ENCODE measurements at regions not wholly inside any gene's neighbourhood (a gene's known extent, or its start where the extent isn't known, plus 50 kb on each side); places are given as distances from the start of the nearest gene placed in this dataset.

GRCh38 chr14:94897561-94897960, 127.6 kb upstream of the GSC start (continued):
- TF ChIP-seq E2F4 (CRISPR knock-in tag; IDR thresholded peaks at IDR 0.05; ENCODE audit: borderline replicate concordance, low read depth) (no peak), MYBL2 (CRISPR knock-in tag; IDR thresholded peaks at IDR 0.05) (no peak), CTCF (IDR thresholded peaks at IDR 0.05) (no peak), ZNF138 (CRISPR knock-in tag; conservative IDR thresholded peaks at IDR 0.05) (no peak), FOXK1 (CRISPR knock-in tag; IDR thresholded peaks at IDR 0.05) (no peak), SMAD3 (CRISPR knock-in tag; IDR thresholded peaks at IDR 0.05; ENCODE audit: borderline replicate concordance) (no peak), OVOL2 (CRISPR knock-in tag; IDR thresholded peaks at IDR 0.05; ENCODE audit: borderline replicate concordance) (no peak), FOXP1 (CRISPR knock-in tag; IDR thresholded peaks at IDR 0.05; ENCODE audit: borderline replicate concordance) (no peak), ZNF416 (CRISPR knock-in tag; IDR thresholded peaks at IDR 0.05) (no peak), EMX1 (CRISPR knock-in tag; IDR thresholded peaks at IDR 0.05) (no peak), MXD4 (CRISPR knock-in tag; IDR thresholded peaks at IDR 0.05; ENCODE audit: borderline replicate concordance) (no peak), NFATC4 (CRISPR knock-in tag; IDR thresholded peaks at IDR 0.05) (no peak), ZNF232 (CRISPR knock-in tag; IDR thresholded peaks at IDR 0.05) (no peak)

- Mint-ChIP-seq H3K4me3 (no peak overlapping the region), H3K27me3 (ENCODE audit: low read depth) (peaks cover 8% of the 10 kb centered on the region), H3K36me3 (no peaks in the 10 kb centered on the region), H3K27ac (no peak overlapping the region), H3K4me1 (no peaks in the 10 kb centered on the region), H3K9me3 (peaks cover 5% of the 10 kb centered on the region)
- no peak for DNase-seq (ENCODE audit: low spot score)
- ChIA-PET POLR2A (no interaction called here), CTCF (no interaction called here)
- TF ChIP-seq NR2C2 (CRISPR knock-in tag; IDR thresholded peaks at IDR 0.05) = no peak
- TF ChIP-seq IRF2 (CRISPR knock-in tag; IDR thresholded peaks at IDR 0.05; ENCODE audit: borderline replicate concordance, low read depth) = no peak
- TF ChIP-seq PRRX2 (CRISPR knock-in tag; IDR thresholded peaks at IDR 0.05) = no peak
- TF ChIP-seq ZNF263 (CRISPR knock-in tag; IDR thresholded peaks at IDR 0.05; ENCODE audit: low read depth) = no peak
- no peak for TF ChIP-seq MLX (CRISPR knock-in tag; IDR thresholded peaks at IDR 0.05)
- no peak for TF ChIP-seq CDX4 (CRISPR knock-in tag; IDR thresholded peaks at IDR 0.05; ENCODE audit: borderline replicate concordance)
- no peak for TF ChIP-seq CBFB (CRISPR knock-in tag; IDR thresholded peaks at IDR 0.05; ENCODE audit: low read depth)
- no peak for TF ChIP-seq ZNF232 (CRISPR knock-in tag; IDR thresholded peaks at IDR 0.05)
- TF ChIP-seq SMAD4 (CRISPR knock-in tag; IDR thresholded peaks at IDR 0.05) = no peak
- TF ChIP-seq SMAD3 (CRISPR knock-in tag; IDR thresholded peaks at IDR 0.05; ENCODE audit: borderline replicate concordance) = no peak
- ATAC-seq = no peak
Observed at GRCh38 chr14:94897082-94897481, 127.2 kb upstream of the GSC start.

- H3K27me3 Mint-ChIP-seq (ENCODE audit: low read depth) = no peaks in the 10 kb centered on the region
- peaks cover 5% of the 10 kb centered on the region for H3K9me3 Mint-ChIP-seq
- H3K4me3 Mint-ChIP-seq = no peak overlapping the region
- no peaks in the 10 kb centered on the region for H3K36me3 Mint-ChIP-seq
- DNase-seq (ENCODE audit: low spot score) = no peak
- ATAC-seq = no peak
- H3K4me1 Mint-ChIP-seq = no peaks in the 10 kb centered on the region
- POLR2A ChIA-PET = no interaction called here
- CTCF ChIA-PET = interaction anchor here (0.5 to 0.6 kb wide), 2 partner anchors 191 to 360 kb away, joined by 3 to 4 read pairs; no protein-coding TSS in a partner anchor
- no peak overlapping the region for H3K27ac Mint-ChIP-seq
- TF ChIP-seq ZSCAN18 (CRISPR knock-in tag; IDR thresholded peaks at IDR 0.05) = no peak
- no peak for TF ChIP-seq TEAD4 (CRISPR knock-in tag; IDR thresholded peaks at IDR 0.05)
- TF ChIP-seq TCF7 (CRISPR knock-in tag; IDR thresholded peaks at IDR 0.05; ENCODE audit: low read depth) = no peak
- no peak for TF ChIP-seq ZMAT4 (CRISPR knock-in tag; IDR thresholded peaks at IDR 0.05)
- no peak for TF ChIP-seq IRF1 (CRISPR knock-in tag; IDR thresholded peaks at IDR 0.05)
- TF ChIP-seq ERG (CRISPR knock-in tag; IDR thresholded peaks at IDR 0.05) = no peak
Observed at GRCh38 chr14:94893411-94894160, 123.7 kb upstream of the GSC start.

All from WTC11 (cell line).